Heart right ventricle (tissue), 16 donors: ENCODE measurements at regions not wholly inside any gene's neighbourhood (a gene's known extent, or its start where the extent isn't known, plus 50 kb on each side); places are given as distances from the start of the nearest gene placed in this dataset.

Experiments used
- ATAC-seq, 8 donors: fragments of 200-7000 bp; cut with Tn5 transposase; one replicate each; pipeline ENCODE4 v1.9.1; 2020; ENCODE audit warnings: mild to moderate bottlenecking in 8 of 8, moderate library complexity in 8 of 8, moderate number of reproducible peaks in 1 of 8
- DNase-seq, 2 donors: peaks; one replicate each; pipeline ENCODE4 v3.0.0-alpha.2; 2020
- H3K27ac ChIP-seq, 10 donors: fragments of 200-600 bp; sonication (generic) in 2 of 10; one replicate each; pipeline versions ENCODE4 v1.5.0 to v1.8.0; 2020 to 2022; ENCODE audit warnings: mild to moderate bottlenecking in 3 of 10
- H3K27me3 ChIP-seq, 7 donors: fragments of 200-600 bp; one replicate each; pipeline ENCODE4 v1.8.0; 2021 to 2022; ENCODE audit warnings: mild to moderate bottlenecking in 2 of 7
- H3K36me3 ChIP-seq, 9 donors: fragments of 200-600 bp; sonication (generic) in 1 of 9; one replicate each; pipeline versions ENCODE4 v1.5.0 to v1.8.0; 2020 to 2022; ENCODE audit warnings: mild to moderate bottlenecking in 2 of 9
- H3K4me1 ChIP-seq, 9 donors: fragments of 200-600 bp; sonication (generic) in 1 of 9; one replicate each; pipeline versions ENCODE4 v1.5.0 to v1.8.0; 2020 to 2022; ENCODE audit warnings: mild to moderate bottlenecking in 4 of 9
- H3K4me3 ChIP-seq, 10 donors: fragments of 200-600 bp; sonication (generic) in 2 of 10; one replicate each; pipeline versions ENCODE4 v1.5.0 to v1.8.0; 2020 to 2022; ENCODE audit warnings: mild to moderate bottlenecking in 7 of 10, moderate library complexity in 2 of 10
- H3K9me3 ChIP-seq, 11 donors: fragments of 200-600 bp in 10 of 11; sonication (generic) in 2 of 11; one replicate each; pipeline versions ENCODE4 v1.5.0 to v1.8.0; 2013 to 2022; ENCODE audit warnings: mild to moderate bottlenecking in 2 of 11, control low read depth in 1 of 11, moderate library complexity in 1 of 11
- CTCF ChIP-seq, 9 donors: fragments of 200-600 bp; sonication (generic) in 2 of 9; IDR thresholded peaks; one replicate each; pipeline versions ENCODE4 v1.5.0 to v1.8.0; 2021 to 2022; ENCODE audit warnings: antibody characterized with exemption in 9 of 9, mild to moderate bottlenecking in 5 of 9, moderate library complexity in 1 of 9
- WGBS, 2 donors: extraction: QIAGEN DNeasy Blood & Tissue Kit; methylation state at CpG; one replicate each; pipeline ENCODE4 v1.1.7; 2013; ENCODE audit warnings: inconsistent platforms in 1 of 2; 5-methylcytosine and 5-hydroxymethylcytosine counted together
- intact Hi-C, 10 donors: fragments of 100-400 bp; cut with DNase I; formaldehyde crosslinking; loops; one replicate each; pipeline versions ENCODE4 v1.11.1 to v1.14.2; 2022
- donor health status: Arrhythmogenic right ventricular cardiomyopathy.
- donor health status: ischemic (EF 13 %, LVEDD 7.1; RV severe dilation, severe dysfunction).
- donor health status: healthy with polysubstance abuse.
- donor health status: DM: no; HTN: yes; CAD: no.
- donor health status: DM: no; HTN: no; CAD: no.
- donor health status: ischemic (EF 25% LVEDD 6.9; RV normal size, moderate dysfunction).
- donor health status: ischemic (EF 25% LVEDD 5.7; RV mildly dilated, moderate dysfunction).
- donor health status: healthy.
- donor health status: DM: yes; HTN: yes; CAD: no.
- donor health status: Ischemic cardiomyopathy.
- donor health status: ischemic (EF 35%, LVEDD 5.7; RV mildly dilated, moderate dysfunction).
- donor health status: nonischemic (EF 11% LVEDD 7.7; RV severe dilation, severe dysfunction).
- donor health status: DM: yes; HTN: yes; CAD: no.
- donor health status: PGD.
- donor health status: ischemic (EF 29% LVEDD 5.4; RV normal size, mild dysfunction).
- donor health status: nonischemic (EF 23%, LVEDD 6.1; RV moderate dilation, normal function).

GRCh38 chr4:127545271-127545670 is 87.5 kb upstream of the INTU start:
- Histone ChIP-seq H3K4me1 (no peaks in the 10 kb centered on the region), H3K27ac (no peak overlapping the region), H3K4me3 (no peak overlapping the region), H3K27me3 (no peaks in the 10 kb centered on the region), H3K36me3 (no peaks in the 10 kb centered on the region), H3K9me3 (peaks cover 0 to 4% (median 0%) of the 10 kb centered on the region in 11 donors)
- no peak for TF ChIP-seq CTCF (IDR thresholded peaks at IDR 0.05)
- no peak for DNase-seq
- ATAC-seq = no peak
- intact Hi-C loops = loop anchor here in 1 of 10 donors (5.0 kb wide), 1 partner anchor 122 kb away; no protein-coding TSS in a partner anchor

DNA sequence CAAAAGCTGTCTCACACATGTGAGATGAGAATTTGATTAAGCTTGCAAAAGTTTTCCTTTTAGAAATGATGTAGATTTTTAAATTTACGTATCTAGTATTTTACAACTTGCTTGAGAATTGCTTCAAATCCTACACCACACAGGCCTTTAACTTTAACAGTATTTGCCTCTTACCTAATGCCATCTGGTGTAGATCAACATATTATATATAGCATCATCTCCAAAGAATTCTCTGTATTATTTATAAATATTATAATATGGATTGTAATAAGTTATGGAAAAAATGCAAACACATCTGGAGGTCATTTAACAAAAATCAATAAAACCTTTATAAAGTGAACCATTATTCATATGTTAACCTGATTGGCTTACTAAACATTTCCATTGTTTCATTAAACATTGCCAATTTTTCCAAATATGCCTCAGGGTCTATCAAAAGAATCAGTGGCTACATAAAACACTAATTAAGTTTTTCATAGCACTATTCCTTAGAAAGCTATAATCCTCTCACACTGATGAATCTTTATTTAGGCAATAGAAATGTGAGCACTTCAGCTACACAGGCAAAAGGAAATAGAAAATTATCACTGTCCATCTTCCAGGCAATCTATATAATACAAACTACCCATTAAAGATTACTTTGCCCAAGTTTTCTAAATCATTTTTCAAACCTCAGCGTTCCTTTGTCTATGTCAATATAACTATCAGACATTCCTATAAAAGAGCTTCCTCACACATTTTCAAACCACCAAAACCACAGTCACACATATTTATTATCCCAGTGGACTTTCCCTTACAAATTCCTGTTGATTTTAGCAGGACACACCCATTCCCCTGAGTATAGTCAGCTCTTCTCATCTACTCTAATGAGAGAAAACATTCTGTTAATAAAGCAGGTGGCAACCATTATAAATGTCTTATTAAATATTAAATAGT is 83.5 kb upstream of the INTU start:
- 75 to 78% methylated on average over 2 of the region's 2 CpGs for WGBS, 2 donors
- peaks cover 0 to 2% (median 0%) of the 10 kb centered on the region in 11 donors for H3K9me3 ChIP-seq
- no peak overlapping the region for H3K27ac ChIP-seq
- DNase-seq = no peak
- no peak for TF ChIP-seq CTCF (IDR thresholded peaks at IDR 0.05)
- no peak for ATAC-seq
- H3K4me1 ChIP-seq = no peaks in the 10 kb centered on the region
- H3K36me3 ChIP-seq = no peaks in the 10 kb centered on the region
- no peaks in the 10 kb centered on the region for H3K27me3 ChIP-seq
- intact Hi-C loops = loop anchor here in 1 of 10 donors (5.0 kb wide), 1 partner anchor 118 kb away; no protein-coding TSS in a partner anchor
- no peak overlapping the region for H3K4me3 ChIP-seq

DNA sequence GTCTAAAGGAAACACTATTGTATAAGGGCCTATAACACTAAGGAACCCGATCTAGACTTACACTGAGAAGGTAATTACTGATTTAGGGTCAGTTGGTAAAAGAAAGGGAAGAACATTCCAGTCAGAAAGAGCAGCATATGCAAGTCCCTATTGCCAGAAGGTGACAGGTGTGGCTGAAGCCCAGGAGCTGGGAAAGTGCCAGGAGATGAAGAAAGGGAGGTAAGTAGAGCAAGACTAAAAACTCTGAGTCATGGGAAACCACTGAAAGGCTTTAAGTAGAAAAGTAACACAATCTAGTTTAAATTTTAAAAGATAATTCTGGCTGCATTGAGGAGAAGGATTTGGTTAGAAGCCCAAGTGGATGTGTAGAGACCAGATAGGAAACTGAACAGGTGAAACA is 77.7 kb upstream of the INTU start:
- no peak overlapping the region for H3K27ac ChIP-seq
- no peaks in the 10 kb centered on the region for H3K4me1 ChIP-seq
- intact Hi-C loops = no loop called here
- no peaks in the 10 kb centered on the region for H3K27me3 ChIP-seq
- no peak for ATAC-seq
- no peak for TF ChIP-seq CTCF (IDR thresholded peaks at IDR 0.05)
- H3K4me3 ChIP-seq = no peak overlapping the region
- DNase-seq = no peak
- no peaks in the 10 kb centered on the region for H3K36me3 ChIP-seq
- no peaks in the 10 kb centered on the region for H3K9me3 ChIP-seq
- 70 to 90% methylated on average over 1 of the region's 1 CpG for WGBS, 2 donors

DNA sequence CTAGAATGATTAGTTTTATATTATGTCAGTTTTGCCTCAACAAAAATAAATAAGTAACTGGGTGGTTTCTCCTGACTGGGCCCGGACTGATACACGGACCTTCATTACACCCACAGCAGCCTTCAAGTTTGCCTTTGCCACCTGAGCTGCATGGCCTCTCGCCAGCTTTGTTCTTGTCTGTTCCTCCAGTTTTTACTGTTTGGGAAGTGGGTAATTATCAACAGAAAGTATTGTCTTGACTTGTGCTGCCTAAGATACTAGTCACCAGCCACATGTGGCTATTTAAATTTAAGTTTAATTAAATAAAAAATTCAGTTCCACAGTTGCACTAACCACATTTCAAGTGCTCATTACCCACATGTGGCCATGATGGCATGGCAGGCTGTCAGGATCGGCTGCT is 74.7 kb upstream of the INTU start:
- no peak for TF ChIP-seq CTCF (IDR thresholded peaks at IDR 0.05)
- no peak overlapping the region for H3K4me3 ChIP-seq
- H3K4me1 ChIP-seq = no peaks in the 10 kb centered on the region
- H3K9me3 ChIP-seq = no peaks in the 10 kb centered on the region
- 94 to 99% methylated on average over 4 of the region's 4 CpGs for WGBS, 2 donors
- no peaks in the 10 kb centered on the region for H3K27me3 ChIP-seq
- ATAC-seq (no peak), DNase-seq (no peak)
- intact Hi-C loops = no loop called here
- H3K27ac ChIP-seq = no peak overlapping the region
- no peaks in the 10 kb centered on the region for H3K36me3 ChIP-seq
